Ishikawa (cell line): ENCODE measurements at regions not wholly inside any gene's neighbourhood (a gene's known extent, or its start where the extent isn't known, plus 50 kb on each side); places are given as distances from the start of the nearest gene placed in this dataset.

Experiments used
- CEBPB ChIP-seq: IDR thresholded peaks from 2 replicates; pipeline ENCODE4 v1.6.1; 2012
- CREB1 ChIP-seq: IDR thresholded peaks from 2 replicates; pipeline ENCODE4 v1.6.1; 2012; ENCODE audit warnings: low read depth
- EGR1 ChIP-seq: IDR thresholded peaks from 2 replicates; pipeline ENCODE4 v1.6.1; 2012
- FOXM1 ChIP-seq: IDR thresholded peaks from 2 replicates; pipeline ENCODE4 v1.6.1; 2012; ENCODE audit warnings: low read depth, borderline replicate concordance
- RAD21 ChIP-seq: IDR thresholded peaks from 2 replicates; pipeline ENCODE4 v1.6.1; 2012; ENCODE audit warnings: low read depth
- TAF1 ChIP-seq: IDR thresholded peaks from 2 replicates; pipeline ENCODE4 v1.6.1; 2012; ENCODE audit warnings: low read depth, mild to moderate bottlenecking
- TCF12 ChIP-seq: IDR thresholded peaks from 2 replicates; pipeline ENCODE4 v1.6.1; 2012; ENCODE audit warnings: low read depth
- TEAD4 ChIP-seq: IDR thresholded peaks from 2 replicates; pipeline ENCODE4 v1.6.1; 2012
- YY1 ChIP-seq: IDR thresholded peaks from 2 replicates; pipeline ENCODE4 v1.6.1; 2012; ENCODE audit warnings: low read depth
- ZBTB7A ChIP-seq: IDR thresholded peaks from 2 replicates; pipeline ENCODE4 v1.6.1; 2012; ENCODE audit warnings: low read depth
- TF ChIP-seq, protein P1 (sequence below): IDR thresholded peaks from 2 replicates; pipeline ENCODE4 v1.6.1; 2012
- TF ChIP-seq, protein P2 (sequence below): IDR thresholded peaks from 2 replicates; pipeline ENCODE4 v1.6.1; 2012; ENCODE audit warnings: low read depth, mild to moderate bottlenecking
- TF ChIP-seq, protein P3 (sequence below): IDR thresholded peaks from 2 replicates; pipeline ENCODE4 v1.6.1; 2012

DNA sequence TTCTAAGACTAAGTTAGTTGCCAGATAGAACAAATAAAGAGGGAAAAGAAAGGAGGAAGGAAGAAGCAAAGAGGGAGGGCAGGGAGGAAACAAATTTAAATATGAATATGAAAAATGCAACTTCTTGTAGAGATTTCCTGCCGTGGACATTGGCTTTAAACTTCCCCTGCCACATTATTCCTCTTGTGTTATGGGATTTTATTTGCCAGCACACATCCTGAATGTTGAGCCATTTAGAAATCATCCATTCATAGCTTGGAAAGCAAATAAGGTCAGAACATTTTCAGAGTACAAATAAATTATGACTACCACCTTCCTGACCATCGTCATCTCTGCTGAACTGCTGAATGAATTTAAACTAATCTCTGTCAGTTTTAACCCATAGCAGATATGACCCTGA is 911.9 kb upstream of the LRRN3 start:
- TF ChIP-seq TEAD4 (no peak), TAF1 (no peak), ZBTB7A (no peak), EGR1 (no peak), CREB1 (no peak), FOXM1 (no peak), TCF12 (no peak)
- TF ChIP-seq, protein P1, sequence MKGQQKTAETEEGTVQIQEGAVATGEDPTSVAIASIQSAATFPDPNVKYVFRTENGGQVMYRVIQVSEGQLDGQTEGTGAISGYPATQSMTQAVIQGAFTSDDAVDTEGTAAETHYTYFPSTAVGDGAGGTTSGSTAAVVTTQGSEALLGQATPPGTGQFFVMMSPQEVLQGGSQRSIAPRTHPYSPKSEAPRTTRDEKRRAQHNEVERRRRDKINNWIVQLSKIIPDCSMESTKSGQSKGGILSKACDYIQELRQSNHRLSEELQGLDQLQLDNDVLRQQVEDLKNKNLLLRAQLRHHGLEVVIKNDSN = no peak
- TF ChIP-seq, protein P2, sequence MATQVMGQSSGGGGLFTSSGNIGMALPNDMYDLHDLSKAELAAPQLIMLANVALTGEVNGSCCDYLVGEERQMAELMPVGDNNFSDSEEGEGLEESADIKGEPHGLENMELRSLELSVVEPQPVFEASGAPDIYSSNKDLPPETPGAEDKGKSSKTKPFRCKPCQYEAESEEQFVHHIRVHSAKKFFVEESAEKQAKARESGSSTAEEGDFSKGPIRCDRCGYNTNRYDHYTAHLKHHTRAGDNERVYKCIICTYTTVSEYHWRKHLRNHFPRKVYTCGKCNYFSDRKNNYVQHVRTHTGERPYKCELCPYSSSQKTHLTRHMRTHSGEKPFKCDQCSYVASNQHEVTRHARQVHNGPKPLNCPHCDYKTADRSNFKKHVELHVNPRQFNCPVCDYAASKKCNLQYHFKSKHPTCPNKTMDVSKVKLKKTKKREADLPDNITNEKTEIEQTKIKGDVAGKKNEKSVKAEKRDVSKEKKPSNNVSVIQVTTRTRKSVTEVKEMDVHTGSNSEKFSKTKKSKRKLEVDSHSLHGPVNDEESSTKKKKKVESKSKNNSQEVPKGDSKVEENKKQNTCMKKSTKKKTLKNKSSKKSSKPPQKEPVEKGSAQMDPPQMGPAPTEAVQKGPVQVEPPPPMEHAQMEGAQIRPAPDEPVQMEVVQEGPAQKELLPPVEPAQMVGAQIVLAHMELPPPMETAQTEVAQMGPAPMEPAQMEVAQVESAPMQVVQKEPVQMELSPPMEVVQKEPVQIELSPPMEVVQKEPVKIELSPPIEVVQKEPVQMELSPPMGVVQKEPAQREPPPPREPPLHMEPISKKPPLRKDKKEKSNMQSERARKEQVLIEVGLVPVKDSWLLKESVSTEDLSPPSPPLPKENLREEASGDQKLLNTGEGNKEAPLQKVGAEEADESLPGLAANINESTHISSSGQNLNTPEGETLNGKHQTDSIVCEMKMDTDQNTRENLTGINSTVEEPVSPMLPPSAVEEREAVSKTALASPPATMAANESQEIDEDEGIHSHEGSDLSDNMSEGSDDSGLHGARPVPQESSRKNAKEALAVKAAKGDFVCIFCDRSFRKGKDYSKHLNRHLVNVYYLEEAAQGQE = no peak
- TF ChIP-seq, protein P3, sequence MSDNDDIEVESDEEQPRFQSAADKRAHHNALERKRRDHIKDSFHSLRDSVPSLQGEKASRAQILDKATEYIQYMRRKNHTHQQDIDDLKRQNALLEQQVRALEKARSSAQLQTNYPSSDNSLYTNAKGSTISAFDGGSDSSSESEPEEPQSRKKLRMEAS = no peak

DNA sequence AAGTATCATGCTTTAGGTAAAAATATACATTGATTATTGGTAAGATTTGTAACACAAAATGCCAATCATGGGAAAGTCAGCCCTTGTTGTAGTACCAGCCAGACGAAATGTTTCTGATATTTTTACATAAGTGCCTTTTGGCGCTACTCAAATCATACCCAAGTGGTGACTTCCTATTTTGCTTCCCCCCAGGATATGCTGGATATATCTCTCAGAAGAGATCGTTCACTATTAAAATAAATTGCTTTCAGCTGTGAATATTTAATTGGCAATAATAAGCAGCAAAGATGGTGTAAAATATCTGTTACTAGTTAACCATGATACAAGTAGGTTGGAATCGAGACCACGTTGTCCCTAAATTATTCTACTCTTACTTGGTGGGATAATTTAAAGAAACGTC is 909.2 kb upstream of the LRRN3 start:
- no peak for TF ChIP-seq ZBTB7A
- TF ChIP-seq CREB1 = no peak
- TF ChIP-seq, protein P2 = no peak
- no peak for TF ChIP-seq TEAD4
- TF ChIP-seq FOXM1 = no peak
- TF ChIP-seq, protein P3 = no peak
- TF ChIP-seq YY1 = no peak
- TF ChIP-seq CEBPB = no peak
- no peak for TF ChIP-seq TCF12
- TF ChIP-seq, protein P1 = no peak

DNA sequence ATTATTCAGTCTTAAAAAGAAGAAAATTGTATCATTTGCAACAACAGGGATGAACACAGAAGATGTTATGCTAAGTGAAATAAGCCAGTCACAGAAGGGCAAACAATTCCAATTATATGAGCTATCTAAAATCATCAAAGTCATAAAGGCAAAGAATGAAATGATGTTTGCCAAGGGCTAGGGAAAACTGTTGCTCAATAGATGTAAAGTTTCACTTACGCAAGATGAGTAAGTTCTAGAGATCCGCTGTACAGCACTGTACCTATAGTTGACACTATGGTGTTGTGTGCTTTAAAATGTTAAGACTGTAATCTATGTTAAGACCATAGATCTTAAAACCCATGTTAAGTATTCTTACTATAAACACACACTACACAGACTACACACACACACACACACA is 904.6 kb upstream of the LRRN3 start:
- TF ChIP-seq EGR1 (no peak), CEBPB (no peak)

DNA sequence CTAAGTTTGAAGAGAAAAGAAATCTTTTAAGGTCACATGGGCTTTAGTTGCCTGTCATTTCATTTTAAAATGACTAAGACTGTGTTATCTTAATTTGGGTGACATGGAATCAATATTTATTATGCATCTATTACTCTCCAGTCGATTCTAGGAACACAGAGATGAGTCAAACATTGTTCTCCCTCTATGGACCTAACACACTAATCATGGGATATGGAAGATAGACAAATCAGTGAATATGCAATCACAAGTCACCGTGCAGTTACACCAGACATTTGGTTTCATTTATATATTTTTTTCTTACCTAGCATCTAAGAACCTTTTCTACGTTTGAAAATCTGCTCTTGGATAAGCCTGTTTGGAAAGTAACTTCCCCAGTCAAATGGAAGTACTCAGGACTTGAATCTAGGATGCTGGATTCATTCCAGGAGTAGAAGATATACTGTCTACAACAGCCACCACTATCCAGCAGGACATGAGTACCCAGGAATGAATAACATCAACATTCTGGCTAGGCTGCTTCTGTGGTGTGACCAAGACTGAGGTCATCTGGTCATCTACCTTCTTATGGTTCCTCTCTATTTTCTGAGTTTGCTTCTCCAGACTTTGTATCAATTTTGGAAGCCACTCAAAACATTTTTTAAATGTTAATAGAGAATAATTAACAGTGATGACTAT is 902.9 kb upstream of the LRRN3 start:
- TF ChIP-seq YY1 = no peak

DNA sequence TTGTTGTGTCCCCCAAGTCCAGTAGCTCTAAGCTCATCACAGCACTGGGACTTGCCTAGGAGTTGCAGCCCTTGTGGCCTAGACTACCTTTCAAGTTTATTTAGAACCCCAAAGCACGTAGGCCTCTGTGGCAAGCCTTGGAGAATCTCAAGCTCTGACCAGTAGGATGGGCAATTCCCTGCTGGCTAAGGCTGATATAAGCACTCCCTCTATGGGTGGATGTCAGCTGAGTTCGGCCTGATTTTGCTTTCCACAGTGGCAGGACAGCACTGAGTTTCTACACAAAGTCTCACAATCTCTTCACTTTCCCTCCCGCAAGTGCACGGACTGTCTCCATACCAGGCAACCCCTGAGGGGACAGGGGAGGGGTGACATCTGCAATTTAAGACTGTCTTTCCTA is 886.4 kb upstream of the LRRN3 start:
- TF ChIP-seq YY1 (no peak), CREB1 (no peak), ZBTB7A (no peak), RAD21 (peak; percentile 54), FOXM1 (no peak)

DNA sequence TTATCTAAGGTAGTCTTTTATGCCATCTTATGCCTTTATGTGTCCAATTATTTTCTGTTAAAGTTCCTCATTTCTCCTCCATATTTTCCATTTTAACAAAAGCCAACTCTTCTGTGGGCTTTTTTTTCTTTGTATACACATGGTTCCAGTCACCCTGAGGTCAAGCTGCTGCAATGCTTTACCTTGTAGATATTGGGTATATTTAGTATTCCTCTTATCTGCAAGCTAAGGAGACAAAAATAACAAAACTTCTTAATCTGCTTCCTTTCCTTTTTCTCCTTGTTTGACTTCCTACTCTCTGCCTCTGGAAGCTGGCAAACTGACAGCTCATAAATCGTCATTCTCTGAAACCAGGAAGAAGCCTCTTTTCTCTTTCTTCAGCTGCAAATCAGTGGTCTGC is 885.0 kb upstream of the LRRN3 start:
- TF ChIP-seq, protein P2 = no peak
- TF ChIP-seq, protein P1 = no peak
